Testis (tissue), 2 donors: ENCODE measurements at regions not wholly inside any gene's neighbourhood (a gene's known extent, or its start where the extent isn't known, plus 50 kb on each side); places are given as distances from the start of the nearest gene placed in this dataset.

ENCODE experiments used
- CTCF ChIP-seq, 3 experiments: fragments of 450-650 bp in 2 of 3; fragments of 200-600 bp in 1 of 3; sonication (generic) in 1 of 3; IDR thresholded peaks; one replicate each; pipeline ENCODE4 v1.5.1; 2016 to 2019; ENCODE audit warnings: antibody characterized with exemption in 3 of 3, mild to moderate bottlenecking in 2 of 3, moderate library complexity in 1 of 3
- POLR2A ChIP-seq: fragments of 450-650 bp; IDR thresholded peaks from one replicate; pipeline ENCODE4 v1.6.1; 2017; ENCODE audit warnings: antibody characterized with exemption, mild to moderate bottlenecking, moderate library complexity

DNA sequence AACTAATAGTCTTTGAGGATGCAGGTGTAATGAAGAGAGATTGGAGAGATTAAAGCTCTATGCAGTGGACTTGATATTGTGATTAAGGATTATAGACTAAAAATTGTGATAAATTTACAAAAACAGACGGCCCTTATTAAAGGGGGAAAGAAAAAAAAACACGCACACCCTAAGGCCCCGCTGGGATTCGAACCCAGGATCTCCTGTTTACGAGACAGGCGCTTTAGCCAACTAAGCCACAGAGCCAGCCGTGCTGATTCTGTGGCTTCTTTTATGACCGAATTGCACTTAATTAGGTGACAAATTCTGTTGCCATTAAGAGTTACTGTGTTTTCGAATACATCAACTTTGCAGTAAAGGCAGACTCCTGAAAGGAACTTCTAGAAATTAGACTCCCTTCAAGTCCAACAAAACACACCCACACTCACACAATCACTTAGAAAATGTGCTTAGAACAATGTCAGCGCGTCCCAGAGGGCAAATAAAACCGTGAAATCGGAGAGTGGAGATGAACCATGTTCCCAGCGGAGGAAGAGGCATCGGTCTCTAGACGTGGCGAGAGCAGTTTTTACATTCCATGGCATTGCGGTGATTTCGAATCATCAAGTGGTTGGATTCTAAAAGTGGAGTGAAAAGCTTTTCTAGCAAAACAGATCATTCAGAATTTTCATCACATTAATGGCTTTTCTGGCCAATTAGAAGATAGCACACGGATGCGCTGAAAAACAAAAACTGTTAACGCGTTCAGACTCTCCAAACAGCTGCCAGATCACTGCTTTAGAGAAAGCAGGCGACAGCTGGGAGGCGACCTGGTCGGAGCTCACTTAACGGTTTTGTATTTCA, 122.6 kb downstream of the GPX5 start:
- TF ChIP-seq CTCF (IDR thresholded peaks at IDR 0.05) (no peak), POLR2A (no peak)
